Ishikawa (cell line): ENCODE measurements at regions not wholly inside any gene's neighbourhood (a gene's known extent, or its start where the extent isn't known, plus 50 kb on each side); places are given as distances from the start of the nearest gene placed in this dataset.

Experiments
- CEBPB ChIP-seq: IDR thresholded peaks from 2 replicates; pipeline ENCODE4 v1.6.1; 2012
- CREB1 ChIP-seq: IDR thresholded peaks from 2 replicates; pipeline ENCODE4 v1.6.1; 2012; ENCODE audit warnings: low read depth
- EGR1 ChIP-seq: IDR thresholded peaks from 2 replicates; pipeline ENCODE4 v1.6.1; 2012
- EP300 ChIP-seq: IDR thresholded peaks from 2 replicates; pipeline ENCODE4 v1.6.1; 2012; ENCODE audit warnings: borderline replicate concordance
- FOXM1 ChIP-seq: IDR thresholded peaks from 2 replicates; pipeline ENCODE4 v1.6.1; 2012; ENCODE audit warnings: low read depth, borderline replicate concordance
- MAX ChIP-seq: IDR thresholded peaks from 2 replicates; pipeline ENCODE4 v1.6.1; 2012
- NFIC ChIP-seq: IDR thresholded peaks from 2 replicates; pipeline ENCODE4 v1.6.1; 2012
- RAD21 ChIP-seq: IDR thresholded peaks from 2 replicates; pipeline ENCODE4 v1.6.1; 2012; ENCODE audit warnings: low read depth
- REST ChIP-seq: IDR thresholded peaks from 2 replicates; pipeline ENCODE4 v1.6.1; 2012; ENCODE audit warnings: low read depth, mild to moderate bottlenecking
- TAF1 ChIP-seq: IDR thresholded peaks from 2 replicates; pipeline ENCODE4 v1.6.1; 2012; ENCODE audit warnings: low read depth, mild to moderate bottlenecking
- TCF12 ChIP-seq: IDR thresholded peaks from 2 replicates; pipeline ENCODE4 v1.6.1; 2012; ENCODE audit warnings: low read depth
- TEAD4 ChIP-seq: IDR thresholded peaks from 2 replicates; pipeline ENCODE4 v1.6.1; 2012
- USF1 ChIP-seq: IDR thresholded peaks from 2 replicates; pipeline ENCODE4 v1.6.1; 2012
- YY1 ChIP-seq: IDR thresholded peaks from 2 replicates; pipeline ENCODE4 v1.6.1; 2012; ENCODE audit warnings: low read depth
- ZBTB7A ChIP-seq: IDR thresholded peaks from 2 replicates; pipeline ENCODE4 v1.6.1; 2012; ENCODE audit warnings: low read depth

GRCh38 chr2:226366920-226367319, 432.7 kb downstream of the IRS1 start:
- TF ChIP-seq TEAD4 = no peak
- TF ChIP-seq ZBTB7A = no peak
- no peak for TF ChIP-seq CEBPB
- TF ChIP-seq NFIC = no peak
- no peak for TF ChIP-seq MAX
- TF ChIP-seq FOXM1 = no peak
- TF ChIP-seq CREB1 = no peak
- no peak for TF ChIP-seq USF1
- TF ChIP-seq TAF1 = no peak
- TF ChIP-seq REST = no peak
- TF ChIP-seq EP300 = no peak
- TF ChIP-seq YY1 = no peak

GRCh38 chr2:226364217-226364616, 435.4 kb downstream of the IRS1 start:
- TF ChIP-seq CEBPB = no peak

GRCh38 chr2:226362980-226363379, 436.6 kb downstream of the IRS1 start:
- TF ChIP-seq YY1 (no peak), REST (no peak), EP300 (no peak), TCF12 (no peak), CREB1 (no peak), RAD21 (no peak), FOXM1 (no peak), USF1 (no peak), EGR1 (no peak), NFIC (no peak), TAF1 (no peak)

- no peak for TF ChIP-seq REST
- no peak for TF ChIP-seq NFIC
- no peak for TF ChIP-seq CREB1
- TF ChIP-seq MAX = no peak
- no peak for TF ChIP-seq YY1
- no peak for TF ChIP-seq TEAD4
- no peak for TF ChIP-seq ZBTB7A
- no peak for TF ChIP-seq RAD21
- no peak for TF ChIP-seq EGR1
- no peak for TF ChIP-seq CEBPB
- TF ChIP-seq TCF12 = no peak
- no peak for TF ChIP-seq USF1
- no peak for TF ChIP-seq FOXM1
- TF ChIP-seq EP300 = no peak
- no peak for TF ChIP-seq TAF1
Observed at GRCh38 chr2:226360658-226361057, 439.0 kb downstream of the IRS1 start.

GRCh38 chr2:226358688-226359087, 440.9 kb downstream of the IRS1 start:
- TF ChIP-seq RAD21 (no peak), CREB1 (no peak), YY1 (no peak), CEBPB (no peak), TCF12 (no peak), REST (no peak), NFIC (no peak), USF1 (no peak), FOXM1 (no peak)
